SK-N-MC (cell line): ENCODE measurements at regions not wholly inside any gene's neighbourhood (a gene's known extent, or its start where the extent isn't known, plus 50 kb on each side); places are given as distances from the start of the nearest gene placed in this dataset.

Experiments used
- EZH2 ChIP-seq: fragments of 200-600 bp; sonication (generic); IDR thresholded peaks from one replicate; pipeline ENCODE4 v1.6.1; 2017; ENCODE audit warnings: antibody characterized with exemption
- POLR2AphosphoS5 ChIP-seq: IDR thresholded peaks from 2 replicates; pipeline ENCODE4 v1.6.1; 2012; ENCODE audit warnings: mild to moderate bottlenecking, low read depth, low read length, borderline replicate concordance

- no peak for TF ChIP-seq POLR2AphosphoS5
- TF ChIP-seq EZH2, result no peak
Measured at GRCh38 chr18:41617647-41618046, 337.4 kb upstream of the PIK3C3 start.
